DMS53 (cell line): ENCODE measurements at regions not wholly inside any gene's neighbourhood (a gene's known extent, or its start where the extent isn't known, plus 50 kb on each side); places are given as distances from the start of the nearest gene placed in this dataset.

Experiments used
- DNase-seq: peaks from one replicate; lab custom pipeline; 2025; lab: John Stamatoyannopoulos, UW

- peak; percentile 45 for DNase-seq
These were observed 473.6 kb upstream of the NRXN1 start for GRCh38 chr2:51505533-51505932.

- DNase-seq: peak; percentile 16
These were observed 458.8 kb upstream of the NRXN1 start for GRCh38 chr2:51490576-51491234.

- DNase-seq: no peak
These were observed 452.7 kb upstream of the NRXN1 start for GRCh38 chr2:51484605-51485004.

- DNase-seq: no peak
These were observed 451.8 kb upstream of the NRXN1 start for GRCh38 chr2:51483720-51484119.

GRCh38 chr2:51472783-51473182 is 440.9 kb upstream of the NRXN1 start:
- DNase-seq: no peak

GRCh38 chr2:51472300-51472699 is 440.4 kb upstream of the NRXN1 start:
- DNase-seq: no peak

GRCh38 chr2:51469102-51469501 is 437.2 kb upstream of the NRXN1 start:
- DNase-seq: no peak

- DNase-seq: no peak
These were observed 433.4 kb upstream of the NRXN1 start for GRCh38 chr2:51465326-51465725.

GRCh38 chr2:51454177-51454576 is 422.2 kb upstream of the NRXN1 start:
- DNase-seq: no peak

- DNase-seq: no peak
These were observed 417.0 kb upstream of the NRXN1 start for GRCh38 chr2:51448911-51449310.

- DNase-seq: no peak
These were observed 409.9 kb upstream of the NRXN1 start for GRCh38 chr2:51441786-51442185.

- DNase-seq: peak; percentile 36
These were observed 392.5 kb upstream of the NRXN1 start for GRCh38 chr2:51424418-51424817.

- DNase-seq: no peak
These were observed 388.6 kb upstream of the NRXN1 start for GRCh38 chr2:51420511-51420910.

GRCh38 chr2:51413726-51414125 is 381.8 kb upstream of the NRXN1 start:
- DNase-seq: no peak

GRCh38 chr2:51410331-51410730 is 378.4 kb upstream of the NRXN1 start:
- DNase-seq: no peak

GRCh38 chr2:51409920-51410319 is 378.0 kb upstream of the NRXN1 start:
- no peak for DNase-seq

- DNase-seq: no peak
These were observed 372.3 kb upstream of the NRXN1 start for GRCh38 chr2:51404226-51404625.

GRCh38 chr2:51401546-51401945 is 369.6 kb upstream of the NRXN1 start:
- no peak for DNase-seq

- no peak for DNase-seq
These were observed 355.3 kb upstream of the NRXN1 start for GRCh38 chr2:51387235-51387634.

GRCh38 chr2:51379997-51380396 is 348.1 kb upstream of the NRXN1 start:
- no peak for DNase-seq

GRCh38 chr2:51368250-51368649 is 336.3 kb upstream of the NRXN1 start:
- peak; percentile 28 for DNase-seq

- DNase-seq: peak; percentile 81
These were observed 318.2 kb upstream of the NRXN1 start for GRCh38 chr2:51350100-51350499.

GRCh38 chr2:51344886-51345285 is 313.0 kb upstream of the NRXN1 start:
- DNase-seq: no peak
